ENCODE measurements at regions not wholly inside any gene's neighbourhood (a gene's known extent, or its start where the extent isn't known, plus 50 kb on each side); places are given as distances from the start of the nearest gene placed in this dataset.
"Not testable (repeated sequence)": the region's sequence is repeated elsewhere in the genome, so short reads cannot be mapped to it uniquely, and the experiment has no call there.

DNA sequence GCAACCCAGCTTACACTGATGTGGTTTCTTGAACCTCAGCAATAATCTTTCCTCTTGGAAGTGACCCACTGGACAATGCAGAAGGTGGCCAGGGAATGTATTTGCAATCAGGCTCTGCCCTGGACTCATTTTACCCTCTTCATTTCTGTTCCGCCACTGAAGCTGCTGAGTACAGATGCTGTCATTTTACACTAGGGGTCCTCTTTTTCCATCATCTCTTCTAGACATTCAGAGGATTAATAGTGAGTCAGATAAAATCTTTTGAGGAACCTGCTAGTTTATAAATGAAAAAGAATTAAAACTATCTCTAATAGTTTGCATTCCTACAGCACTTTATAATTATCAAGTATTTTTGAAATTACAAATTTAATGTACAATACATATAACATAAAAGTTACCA lies 87.9 kb upstream of the PNPT1 start:
- no peak for DNase-seq (ENCODE audit: extremely low spot score)
- H3K27ac ChIP-seq (ENCODE audit: low read depth) = no peak overlapping the region
- H3K4me1 ChIP-seq (ENCODE audit: insufficient read depth) = no peaks in the 10 kb centered on the region
- no peak overlapping the region for H3K4me3 ChIP-seq (ENCODE audit: low read depth, low read length)
- WGBS = 84% methylated on average over 1 of the region's 1 CpG
- no peaks in the 10 kb centered on the region for H3K36me3 ChIP-seq (ENCODE audit: insufficient read depth)

DNA sequence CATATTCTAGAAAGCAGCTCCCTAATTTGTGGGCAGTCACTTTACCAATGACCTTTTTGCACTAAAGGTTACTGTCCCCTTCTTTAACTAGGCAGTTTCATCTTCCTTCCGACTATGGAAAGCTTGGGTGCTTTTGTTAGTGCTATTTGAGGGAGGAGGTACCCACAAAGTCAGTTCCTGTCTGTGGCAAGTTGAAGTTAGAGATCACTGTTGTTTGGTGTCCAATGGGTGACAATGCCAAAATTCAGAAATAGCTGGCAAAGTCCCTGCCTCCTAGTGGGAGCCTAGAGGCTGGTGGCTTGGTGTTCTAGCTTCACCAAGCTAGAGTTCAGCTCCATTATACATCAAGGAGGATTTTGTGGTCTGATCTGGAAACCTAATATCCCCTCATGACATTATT lies 87.1 kb upstream of the PNPT1 start:
- DNase-seq (ENCODE audit: extremely low spot score) = no peak
- 76% methylated on average over 1 of the region's 1 CpG for WGBS
- H3K4me1 ChIP-seq (ENCODE audit: insufficient read depth) = no peaks in the 10 kb centered on the region
- H3K27ac ChIP-seq (ENCODE audit: low read depth) = no peak overlapping the region
- no peak overlapping the region for H3K4me3 ChIP-seq (ENCODE audit: low read depth, low read length)
- no peaks in the 10 kb centered on the region for H3K36me3 ChIP-seq (ENCODE audit: insufficient read depth)

DNA sequence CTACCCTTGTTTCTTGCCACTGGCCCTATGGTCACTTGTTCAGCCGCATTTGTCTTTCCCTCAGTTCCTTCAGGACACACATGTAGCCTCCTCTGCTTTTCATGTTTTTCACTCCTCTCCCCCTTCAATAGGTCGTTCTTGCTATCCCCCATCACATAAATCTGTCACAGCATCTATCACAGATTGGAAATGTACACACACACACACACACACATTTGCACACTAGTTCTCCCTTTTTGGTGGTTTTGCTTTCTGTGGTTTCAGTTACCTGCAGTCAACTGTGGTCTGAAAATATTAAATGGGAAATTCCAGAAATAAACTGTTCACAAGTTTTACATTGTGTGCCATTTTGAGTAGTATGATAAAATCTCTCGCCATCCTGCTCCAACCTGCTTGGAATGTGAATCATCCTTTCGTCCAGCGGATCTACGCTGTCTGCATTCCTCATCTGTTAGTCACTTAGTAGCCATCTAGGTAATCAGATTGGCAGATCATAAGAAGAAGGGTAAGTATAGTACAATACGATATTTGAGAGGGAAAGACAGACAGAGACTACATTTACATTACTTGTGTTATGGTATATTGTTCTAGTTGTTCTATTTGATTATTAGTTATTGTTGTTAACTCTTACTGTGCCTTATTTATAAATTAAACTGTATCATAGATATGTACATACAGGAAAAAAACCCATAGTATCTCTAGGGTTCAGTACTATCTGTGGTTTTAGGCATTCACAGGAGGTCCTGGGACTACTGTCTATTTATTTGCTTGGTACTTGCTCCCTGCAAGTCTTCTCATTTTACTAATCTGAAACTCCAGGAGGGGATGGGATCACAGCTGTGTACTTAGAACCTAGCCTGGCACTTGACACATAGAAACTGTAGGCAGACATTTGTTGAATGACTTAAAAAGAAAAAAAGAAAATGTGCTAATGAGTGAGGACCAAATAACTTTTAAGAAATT lies 86.1 kb upstream of the PNPT1 start:
- WGBS = 57% methylated on average over 7 of the region's 7 CpGs
- Histone ChIP-seq H3K27ac (ENCODE audit: low read depth) (no peak overlapping the region), H3K4me1 (ENCODE audit: insufficient read depth) (no peaks in the 10 kb centered on the region), H3K4me3 (ENCODE audit: low read depth, low read length) (no peak overlapping the region), H3K36me3 (ENCODE audit: insufficient read depth) (no peaks in the 10 kb centered on the region)
- peak; percentile 31 for DNase-seq (ENCODE audit: extremely low spot score)

DNA sequence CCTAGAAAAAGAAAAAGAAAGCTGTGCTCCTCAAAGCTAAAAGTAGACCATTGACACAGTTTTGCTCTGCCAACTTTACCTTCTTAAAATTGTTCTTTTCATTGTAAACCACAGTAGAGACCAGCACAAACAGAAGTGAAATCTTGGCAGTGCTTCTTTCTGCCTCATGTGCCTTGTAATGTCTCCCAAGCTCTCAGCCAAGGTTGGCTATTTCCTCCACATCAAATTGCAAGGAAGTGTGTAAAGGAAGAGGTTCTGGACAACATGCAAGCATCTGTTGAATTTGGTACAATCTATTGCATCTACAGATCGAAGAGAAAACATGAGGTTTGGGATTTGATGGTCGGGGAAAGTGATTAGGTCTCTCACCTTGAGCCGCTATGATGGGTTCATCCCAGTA lies 83.3 kb upstream of the PNPT1 start:
- Histone ChIP-seq H3K36me3 (ENCODE audit: insufficient read depth) (no peaks in the 10 kb centered on the region), H3K27ac (ENCODE audit: low read depth) (no peak overlapping the region), H3K4me1 (ENCODE audit: insufficient read depth) (no peaks in the 10 kb centered on the region), H3K4me3 (ENCODE audit: low read depth, low read length) (no peak overlapping the region)
- DNase-seq (ENCODE audit: extremely low spot score) = no peak
- WGBS = 76% methylated on average over 3 of the region's 3 CpGs

DNA sequence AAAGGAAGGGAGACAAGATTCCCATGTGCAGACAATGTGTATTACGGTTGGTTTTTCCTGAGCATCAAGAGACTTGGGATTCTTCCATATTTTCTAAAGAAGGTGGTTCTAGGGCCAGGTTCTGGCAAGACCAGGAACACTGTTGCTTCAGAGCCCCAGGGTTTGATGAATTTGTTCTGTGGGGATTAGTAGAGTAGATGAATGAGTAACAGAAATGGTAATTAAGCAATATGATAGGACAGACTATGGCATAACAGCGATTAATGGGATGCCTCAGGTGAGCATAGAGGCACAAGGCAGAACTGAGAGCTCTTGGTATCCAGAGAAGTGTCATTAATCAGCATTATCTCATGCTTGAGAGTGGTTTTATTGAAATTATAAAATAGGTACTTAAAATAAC lies 82.8 kb upstream of the PNPT1 start:
- DNase-seq (ENCODE audit: extremely low spot score) = no peak
- Histone ChIP-seq H3K4me3 (ENCODE audit: low read depth, low read length) (no peak overlapping the region), H3K27ac (ENCODE audit: low read depth) (no peak overlapping the region), H3K36me3 (ENCODE audit: insufficient read depth) (no peaks in the 10 kb centered on the region), H3K4me1 (ENCODE audit: insufficient read depth) (no peaks in the 10 kb centered on the region)
- WGBS = 96% methylated on average over 2 of the region's 2 CpGs

DNA sequence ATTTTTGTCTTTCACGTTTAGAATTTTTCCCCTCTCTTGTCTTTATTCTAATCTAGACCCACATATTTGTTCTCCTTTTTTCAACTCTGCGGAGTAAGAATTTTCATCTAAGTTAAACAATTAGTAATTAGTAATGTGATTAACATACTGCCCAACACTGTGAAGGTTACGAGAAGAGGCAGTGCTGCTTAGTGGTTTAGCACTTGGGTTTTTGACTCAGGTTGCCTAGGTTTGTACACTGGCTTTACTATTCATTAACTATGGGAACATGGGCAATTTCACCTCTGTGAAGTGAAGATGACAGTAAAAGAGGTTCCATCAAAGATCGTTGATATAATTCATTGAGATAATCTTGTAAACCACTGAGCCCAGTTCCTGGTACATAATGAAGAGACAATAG lies 82.2 kb upstream of the PNPT1 start:
- Histone ChIP-seq H3K4me3 (ENCODE audit: low read depth, low read length) (no peak overlapping the region), H3K4me1 (ENCODE audit: insufficient read depth) (no peaks in the 10 kb centered on the region), H3K36me3 (ENCODE audit: insufficient read depth) (no peaks in the 10 kb centered on the region), H3K27ac (ENCODE audit: low read depth) (no peak overlapping the region)
- DNase-seq (ENCODE audit: extremely low spot score) = no peak
- WGBS = 88% methylated on average over 4 of the region's 4 CpGs

DNA sequence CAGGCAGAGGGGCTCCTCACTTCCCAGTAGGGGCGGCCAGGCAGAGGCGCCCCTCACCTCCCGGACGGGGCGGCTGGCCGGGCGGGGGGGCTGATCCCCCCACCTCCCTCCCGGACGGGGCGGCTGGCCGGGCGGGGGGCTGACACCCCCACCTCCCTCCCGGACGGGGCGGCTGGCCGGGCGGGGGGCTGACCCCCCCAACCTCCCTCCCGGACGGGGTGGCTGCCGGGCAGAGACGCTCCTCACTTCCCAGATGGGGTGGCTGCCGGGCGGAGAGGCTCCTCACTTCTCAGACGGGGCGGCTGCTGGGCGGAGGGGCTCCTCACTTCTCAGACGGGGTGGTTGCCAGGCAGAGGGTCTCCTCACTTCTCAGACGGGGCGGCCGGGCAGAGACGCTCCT lies 80.0 kb upstream of the PNPT1 start:
- not testable (repeated sequence) for H3K4me1 ChIP-seq (ENCODE audit: insufficient read depth); H3K4me3 ChIP-seq (ENCODE audit: low read depth, low read length); H3K36me3 ChIP-seq (ENCODE audit: insufficient read depth); H3K27ac ChIP-seq (ENCODE audit: low read depth); DNase-seq (ENCODE audit: extremely low spot score)
- 96% methylated on average over 20 of the region's 31 CpGs for WGBS

DNA sequence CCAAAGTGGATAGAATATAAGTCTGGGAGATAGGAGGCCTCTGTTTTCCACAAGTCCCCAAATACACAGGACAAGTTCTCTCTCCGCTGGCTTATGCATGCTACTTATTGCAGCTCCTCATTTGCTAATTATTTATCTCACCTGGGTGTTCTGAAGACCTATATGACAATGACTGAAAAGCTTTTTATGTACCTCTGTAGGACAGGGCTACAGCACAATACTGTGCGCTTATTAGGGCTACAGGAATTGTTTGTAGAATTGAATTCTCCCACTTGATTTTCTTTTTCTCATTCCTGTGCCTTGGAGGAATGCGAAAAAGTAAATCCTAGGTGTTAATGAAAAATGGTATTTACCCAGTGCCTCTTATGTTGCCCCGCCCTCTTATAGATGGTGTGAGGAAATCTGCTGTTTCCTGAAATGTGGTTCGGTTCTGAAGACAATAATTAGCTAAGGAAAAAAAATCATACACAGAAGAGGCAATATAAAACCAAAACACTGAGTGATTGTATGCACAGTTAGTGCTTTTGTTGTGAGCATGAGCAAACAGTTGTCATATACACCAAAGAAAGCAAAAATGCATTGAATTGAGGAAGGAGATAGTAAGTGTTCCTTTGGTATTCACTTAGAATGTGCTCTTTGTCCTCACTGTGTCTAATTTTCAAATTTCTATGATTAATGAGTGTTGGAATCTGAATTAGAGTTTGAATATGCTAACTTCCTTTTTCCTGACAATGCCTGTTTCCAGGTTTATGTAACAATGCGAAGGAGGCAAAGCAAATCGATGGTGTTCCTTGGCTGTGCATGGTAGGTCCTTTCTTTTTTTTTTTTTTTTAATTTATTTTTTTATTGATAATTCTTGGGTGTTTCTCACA lies 78.7 kb upstream of the PNPT1 start:
- WGBS = 82% methylated on average over 7 of the region's 7 CpGs
- Histone ChIP-seq H3K4me1 (ENCODE audit: insufficient read depth) (no peaks in the 10 kb centered on the region), H3K36me3 (ENCODE audit: insufficient read depth) (no peaks in the 10 kb centered on the region), H3K4me3 (ENCODE audit: low read depth, low read length) (no peak overlapping the region), H3K27ac (ENCODE audit: low read depth) (no peak overlapping the region)
- DNase-seq (ENCODE audit: extremely low spot score) = no peak

DNA sequence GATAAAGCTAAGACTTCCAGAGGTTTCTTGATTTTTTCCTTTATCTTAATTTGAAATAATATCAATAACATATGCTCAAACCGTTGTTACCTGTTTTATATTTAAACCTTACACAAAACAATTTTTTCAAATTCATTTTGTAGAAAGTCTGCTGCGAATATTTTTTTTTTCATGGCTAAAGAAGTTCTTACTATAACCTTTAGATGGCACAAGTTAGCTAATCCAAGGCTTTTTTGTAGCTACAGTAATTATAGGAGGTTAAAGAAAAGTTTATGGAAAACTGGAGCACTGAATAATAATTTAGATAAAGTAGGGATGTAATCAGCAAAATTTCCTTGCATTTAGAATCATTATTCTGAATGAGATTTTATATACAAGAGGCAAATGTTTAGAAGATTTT lies 78.0 kb upstream of the PNPT1 start:
- WGBS = 19% methylated on average over 2 of the region's 2 CpGs

DNA sequence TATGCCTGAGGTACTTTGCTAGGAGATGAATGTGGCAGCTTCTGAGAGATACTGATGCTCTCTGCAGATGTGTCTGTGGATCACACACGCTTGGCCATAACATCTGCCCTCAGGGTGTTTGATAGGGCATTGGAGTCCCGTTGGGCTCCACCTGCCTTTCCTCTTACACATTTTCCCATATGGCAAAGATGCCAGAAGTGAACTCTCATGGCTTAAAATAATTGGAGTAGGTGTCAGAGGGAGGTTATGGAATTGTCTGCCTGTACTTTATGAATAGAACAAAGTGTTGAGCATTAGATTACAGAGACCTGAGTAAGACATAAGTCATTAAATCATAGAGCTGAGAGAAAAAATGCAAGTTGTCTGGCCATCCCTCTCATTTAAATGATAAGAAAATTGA lies 75.3 kb upstream of the PNPT1 start:
- Histone ChIP-seq H3K36me3 (ENCODE audit: insufficient read depth) (no peaks in the 10 kb centered on the region), H3K27ac (ENCODE audit: low read depth) (no peak overlapping the region), H3K4me1 (ENCODE audit: insufficient read depth) (no peaks in the 10 kb centered on the region), H3K4me3 (ENCODE audit: low read depth, low read length) (no peak overlapping the region)
- WGBS = 48% methylated on average over 2 of the region's 2 CpGs
- DNase-seq (ENCODE audit: extremely low spot score) = no peak

More for the DNA sequence above, 78.0 kb upstream of the PNPT1 start:
- Histone ChIP-seq H3K4me3 (ENCODE audit: low read depth, low read length) (no peak overlapping the region), H3K36me3 (ENCODE audit: insufficient read depth) (no peaks in the 10 kb centered on the region), H3K27ac (ENCODE audit: low read depth) (no peak overlapping the region), H3K4me1 (ENCODE audit: insufficient read depth) (no peaks in the 10 kb centered on the region)
- no peak for DNase-seq (ENCODE audit: extremely low spot score)

DNA sequence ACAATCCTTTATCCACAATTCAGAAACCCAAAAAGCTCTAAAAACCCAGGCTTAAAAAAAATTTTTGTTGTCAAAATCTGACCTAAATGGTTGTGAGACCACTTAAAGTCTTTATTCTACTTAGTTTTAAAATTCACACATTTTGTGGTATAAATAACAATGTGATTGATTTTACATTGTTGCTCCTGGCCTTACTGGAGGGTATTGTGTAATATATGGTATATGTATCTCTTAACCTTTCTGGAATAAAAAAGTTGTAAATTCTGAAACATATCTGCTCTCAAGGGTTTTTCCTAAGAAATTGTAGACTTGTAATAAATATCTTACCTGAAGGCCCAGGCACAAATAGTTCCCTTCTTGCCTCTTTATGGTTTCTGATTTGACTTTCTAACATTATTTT lies 73.3 kb upstream of the PNPT1 start:
- no peak for DNase-seq (ENCODE audit: extremely low spot score)
- no peak overlapping the region for H3K27ac ChIP-seq (ENCODE audit: low read depth)
- H3K36me3 ChIP-seq (ENCODE audit: insufficient read depth) = no peaks in the 10 kb centered on the region
- no peak overlapping the region for H3K4me3 ChIP-seq (ENCODE audit: low read depth, low read length)
- no peaks in the 10 kb centered on the region for H3K4me1 ChIP-seq (ENCODE audit: insufficient read depth)

DNA sequence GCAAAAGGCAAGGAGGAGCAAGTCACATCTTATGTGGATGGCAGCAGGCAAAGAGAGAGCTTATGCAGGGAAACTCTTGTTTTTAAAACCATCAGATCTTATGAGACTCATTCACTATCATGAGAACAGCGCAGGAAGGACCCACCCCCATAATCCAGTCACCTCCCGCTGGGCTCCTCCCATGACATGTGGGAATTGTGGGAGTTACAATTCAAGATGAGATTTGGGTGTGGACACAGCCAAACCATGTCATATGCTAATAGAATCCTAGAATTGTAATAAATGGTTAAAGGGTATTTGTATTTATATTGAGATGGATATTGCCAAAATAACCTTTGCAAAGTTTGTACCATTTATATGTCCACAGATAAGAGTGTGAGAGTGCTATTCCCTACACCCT lies 72.1 kb upstream of the PNPT1 start:
- not testable (repeated sequence) for H3K4me1 ChIP-seq (ENCODE audit: insufficient read depth); DNase-seq (ENCODE audit: extremely low spot score); H3K36me3 ChIP-seq (ENCODE audit: insufficient read depth); H3K4me3 ChIP-seq (ENCODE audit: low read depth, low read length); H3K27ac ChIP-seq (ENCODE audit: low read depth)
- WGBS = 94% methylated on average over 2 of the region's 2 CpGs

DNA sequence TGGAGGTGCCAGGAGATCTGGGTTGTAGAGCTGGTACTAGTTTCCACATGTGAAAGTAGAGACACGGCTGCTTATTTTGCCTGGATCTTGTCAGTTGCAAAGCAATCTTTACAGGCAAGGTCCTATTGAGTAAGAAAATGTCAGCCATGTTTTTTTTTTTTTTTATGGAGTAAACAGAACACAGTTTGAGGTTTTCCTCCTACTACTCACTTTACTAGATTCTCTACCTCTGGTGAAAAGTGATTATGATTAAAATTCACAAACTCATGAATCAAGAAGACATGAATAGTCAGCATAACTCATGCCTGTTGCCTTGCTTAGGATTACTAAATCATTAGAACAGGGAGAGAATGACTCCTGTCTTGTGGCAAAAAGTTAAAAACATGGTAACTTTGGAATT lies 70.1 kb upstream of the PNPT1 start:
- H3K4me3 ChIP-seq (ENCODE audit: low read depth, low read length) = no peak overlapping the region
- WGBS = 70% methylated on average over 1 of the region's 1 CpG
- no peaks in the 10 kb centered on the region for H3K4me1 ChIP-seq (ENCODE audit: insufficient read depth)
- DNase-seq (ENCODE audit: extremely low spot score) = no peak
- no peaks in the 10 kb centered on the region for H3K36me3 ChIP-seq (ENCODE audit: insufficient read depth)
- no peak overlapping the region for H3K27ac ChIP-seq (ENCODE audit: low read depth)

DNA sequence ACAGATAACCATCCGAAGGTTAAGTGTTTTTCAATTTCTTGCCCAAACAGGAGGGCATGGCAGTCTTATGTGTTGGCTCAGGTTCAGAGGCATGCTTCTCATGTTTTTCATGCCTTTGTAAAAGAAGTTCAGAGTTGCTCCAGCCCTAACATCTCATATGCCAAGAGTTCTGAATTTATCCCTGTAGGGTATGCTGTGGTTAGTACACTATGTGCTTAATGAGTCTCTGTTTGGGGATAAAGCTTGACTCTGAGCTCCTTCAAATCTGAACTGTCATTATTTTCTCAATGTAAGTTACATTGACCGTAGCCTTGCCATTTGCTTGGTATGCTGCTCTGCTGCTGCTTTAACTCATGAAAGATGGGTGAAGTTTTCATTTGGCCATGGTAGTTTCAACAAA lies 67.9 kb upstream of the PNPT1 start:
- no peak overlapping the region for H3K4me3 ChIP-seq (ENCODE audit: low read depth, low read length)
- no peak for DNase-seq (ENCODE audit: extremely low spot score)
- H3K36me3 ChIP-seq (ENCODE audit: insufficient read depth) = no peaks in the 10 kb centered on the region
- 45% methylated on average over 2 of the region's 2 CpGs for WGBS
- no peak overlapping the region for H3K27ac ChIP-seq (ENCODE audit: low read depth)
- no peaks in the 10 kb centered on the region for H3K4me1 ChIP-seq (ENCODE audit: insufficient read depth)
